GM18520 (cell line): ENCODE measurements at regions not wholly inside any gene's neighbourhood (a gene's known extent, or its start where the extent isn't known, plus 50 kb on each side); places are given as distances from the start of the nearest gene placed in this dataset.
"Not testable (repeated sequence)": the region's sequence is repeated elsewhere in the genome, so short reads cannot be mapped to it uniquely, and the experiment has no call there.

ENCODE experiments used
- ATAC-seq: cut with Tn5 transposase; IDR thresholded peaks from one replicate; pipeline ENCODE4 v1.9.1; 2021; ENCODE audit not compliant: unreplicated experiment

DNA sequence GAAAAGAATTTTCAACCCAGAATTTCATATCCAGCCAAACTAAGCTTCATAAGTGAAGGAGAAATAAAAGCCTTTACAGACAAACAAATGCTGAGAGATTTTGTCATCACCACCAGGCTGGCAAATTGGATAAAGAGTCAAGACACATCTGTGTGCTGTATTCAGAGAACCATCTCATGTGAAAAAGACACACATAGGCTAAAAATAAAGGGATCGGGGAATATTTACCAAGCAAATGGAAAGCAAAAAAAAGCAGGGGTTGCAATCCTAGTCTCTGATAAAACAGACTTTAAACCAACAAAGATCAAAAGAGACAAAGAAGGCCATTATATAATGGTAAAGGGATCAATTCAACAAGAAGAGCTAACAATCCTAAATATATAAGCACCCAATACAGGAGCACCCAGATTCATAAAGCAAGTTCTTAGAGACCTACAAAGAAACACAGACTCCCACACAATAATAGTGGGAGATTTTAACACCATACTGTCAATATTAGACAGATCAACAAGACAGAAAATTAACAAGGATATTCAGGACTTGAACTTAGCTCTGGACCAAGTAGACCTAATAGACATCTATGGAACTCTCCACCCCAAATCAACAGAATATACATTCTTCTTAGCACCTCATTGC lies 55.9 kb upstream of the ACSM6 start:
- not testable (repeated sequence) for ATAC-seq

- ATAC-seq, result no peak
These were observed 59.5 kb upstream of the ACSM6 start for GRCh38 chr10:95134490-95134889.

- no peak for ATAC-seq
These were observed 60.0 kb upstream of the ACSM6 start for GRCh38 chr10:95133997-95134396.

DNA sequence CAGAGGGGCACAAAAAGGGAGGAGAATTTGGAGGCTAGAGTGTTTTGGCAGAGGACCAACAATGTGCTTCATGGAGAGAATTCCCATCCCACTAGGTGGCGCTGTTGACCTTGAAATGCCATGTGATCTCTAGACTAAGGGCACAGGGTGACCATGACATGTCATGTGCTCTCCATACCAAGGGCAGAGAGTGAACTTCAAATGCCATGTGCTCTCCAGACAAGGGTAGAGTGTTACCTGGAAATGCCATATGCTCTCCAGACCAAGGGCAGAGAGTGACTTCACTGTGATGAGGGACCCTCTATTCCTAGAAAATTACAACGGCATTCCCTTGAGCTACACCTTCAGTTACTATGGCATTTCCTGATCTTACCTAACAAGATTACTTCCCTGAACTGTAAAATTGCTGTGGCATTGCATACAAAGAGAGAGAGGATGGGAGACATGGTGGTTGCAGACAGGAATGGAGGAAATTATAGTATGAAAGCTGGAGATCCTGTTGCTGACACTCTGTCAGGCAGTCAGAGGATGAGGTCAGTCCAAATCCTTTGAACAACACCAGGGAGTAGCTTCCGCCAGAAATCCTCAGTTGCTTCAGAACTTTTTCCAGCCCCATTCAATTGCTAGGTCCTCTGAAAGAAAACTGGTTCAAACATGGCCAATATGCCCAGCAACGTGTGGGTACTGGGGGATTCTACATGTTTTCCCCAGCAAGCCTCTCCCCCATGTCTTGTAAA lies 60.9 kb upstream of the ACSM6 start:
- ATAC-seq, result peak; percentile 82

GRCh38 chr10:95130429-95130828 lies 61.1 kb upstream of the CYP2C8 start:
- ATAC-seq, result not testable (repeated sequence)

DNA sequence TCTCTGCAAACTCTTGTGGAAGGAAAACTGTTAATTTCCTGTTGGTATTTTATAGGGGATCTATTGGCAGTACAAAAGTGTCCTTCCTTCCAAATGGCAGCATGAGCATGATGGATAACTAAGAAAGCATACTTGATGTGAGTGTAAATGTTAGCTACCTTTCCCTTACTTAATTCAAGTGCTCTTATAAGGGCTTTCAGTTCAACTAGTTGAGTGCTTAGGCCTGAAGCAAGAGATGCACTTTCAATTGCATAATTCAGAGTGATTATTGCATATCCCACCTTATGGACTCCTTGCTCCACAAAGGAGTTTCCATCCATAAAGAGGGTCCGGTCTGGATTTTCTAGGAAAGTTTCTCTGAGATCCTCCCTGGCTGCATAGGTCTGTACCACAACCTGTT lies 56.3 kb upstream of the CYP2C8 start:
- ATAC-seq, result no peak

GRCh38 chr10:95122736-95123135 lies 53.4 kb upstream of the CYP2C8 start:
- ATAC-seq, result no peak

DNA sequence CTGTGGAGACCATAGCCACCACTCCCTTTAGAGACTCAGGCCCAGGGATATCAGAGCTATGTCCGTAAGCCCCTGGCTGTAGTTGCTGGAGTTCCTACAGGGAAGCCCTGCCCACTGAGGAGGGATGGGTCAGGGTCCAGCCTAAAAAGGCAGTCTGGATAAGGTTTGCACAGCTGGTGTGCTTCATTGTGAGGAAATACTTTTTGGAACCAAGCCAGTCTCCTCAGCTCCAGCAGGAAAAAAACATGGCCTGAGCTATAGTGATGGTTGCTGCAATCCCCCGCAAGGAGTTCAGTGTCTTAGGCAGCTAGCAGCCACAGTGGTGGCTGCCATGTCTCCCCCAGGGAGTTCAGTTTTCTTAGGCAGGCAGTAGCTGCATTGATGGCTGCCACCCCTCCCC lies 52.6 kb upstream of the CYP2C8 start:
- ATAC-seq, result no peak
